Putamen (tissue), 1 donor: ENCODE measurements at regions not wholly inside any gene's neighbourhood (a gene's known extent, or its start where the extent isn't known, plus 50 kb on each side); places are given as distances from the start of the nearest gene placed in this dataset.

Experiments used
- DNase-seq: peaks from one replicate; pipeline ENCODE4 v3.0.0-alpha.2; 2016; ENCODE audit warnings: low spot score

- no peak for DNase-seq
Observed at GRCh38 chr11:97419729-97420128, 1029.9 kb downstream of the JRKL start.

DNA sequence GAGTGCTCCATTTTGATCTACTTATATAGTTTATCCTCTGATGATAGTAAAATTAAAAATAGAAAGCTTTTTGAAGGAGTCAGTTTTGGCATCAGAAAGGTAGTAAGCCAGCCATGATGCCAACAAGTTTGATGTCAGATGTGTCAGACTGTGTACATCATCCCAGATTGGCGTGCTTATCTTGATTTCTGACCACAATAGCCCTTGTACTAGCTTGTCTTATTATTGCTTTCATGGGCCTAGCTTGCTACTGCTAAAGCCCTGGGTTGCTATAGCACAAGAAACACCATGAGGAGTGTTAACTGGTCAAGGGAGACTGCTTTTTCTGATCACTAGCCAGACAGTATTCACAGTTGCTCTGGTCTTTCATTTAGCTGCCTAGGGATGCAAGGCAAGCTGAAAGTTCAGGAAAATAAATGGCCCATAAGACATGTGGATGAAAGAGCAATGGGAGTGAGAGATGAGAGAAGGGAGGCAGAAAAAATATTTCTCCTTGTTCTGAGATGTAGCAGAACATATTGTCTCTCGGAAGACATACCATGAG, 1038.5 kb downstream of the JRKL start:
- no peak for DNase-seq

GRCh38 chr11:97430877-97431276, 1041.1 kb downstream of the JRKL start:
- no peak for DNase-seq

- no peak for DNase-seq
Observed at GRCh38 chr11:97432926-97433325, 1043.1 kb downstream of the JRKL start.

DNA sequence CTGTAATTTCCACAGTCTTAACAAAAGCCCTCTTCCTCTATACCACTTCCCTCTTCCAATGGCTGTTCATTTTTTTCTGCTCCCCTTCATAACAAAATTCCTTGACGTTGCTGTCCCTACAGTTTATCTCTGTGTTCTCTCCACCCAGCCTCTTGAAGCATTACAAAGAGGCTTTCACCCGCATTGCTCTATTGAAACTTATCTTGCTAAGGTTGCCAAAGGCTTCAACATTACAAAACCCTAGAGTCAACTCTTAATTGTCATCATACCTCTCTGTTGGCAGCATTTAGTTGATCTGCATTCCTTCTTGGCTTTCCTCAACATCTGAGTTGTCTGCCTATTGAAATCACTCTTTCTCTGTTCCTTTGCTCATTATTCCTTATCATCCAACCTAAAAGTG, 1055.7 kb downstream of the JRKL start:
- DNase-seq, result no peak

DNA sequence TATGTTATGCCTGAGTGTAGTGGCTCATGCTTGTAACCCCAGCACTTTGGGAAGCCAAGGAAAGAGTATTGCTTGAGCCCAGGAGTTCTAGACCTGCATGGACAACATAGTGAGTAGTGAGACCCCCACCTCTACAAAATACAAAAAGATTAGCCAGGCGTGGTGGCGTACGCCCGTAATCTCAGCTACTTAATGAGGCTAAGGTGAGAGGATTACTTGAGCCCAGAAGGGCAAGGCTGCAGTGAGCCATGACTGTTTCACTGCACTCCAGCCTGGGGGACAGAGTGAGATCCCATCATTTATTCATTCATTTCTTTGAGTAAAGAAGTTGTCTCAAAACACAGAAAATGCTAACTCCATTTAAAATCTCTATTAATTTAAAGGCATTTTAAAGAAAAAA, 1061.6 kb downstream of the JRKL start:
- no peak for DNase-seq

DNA sequence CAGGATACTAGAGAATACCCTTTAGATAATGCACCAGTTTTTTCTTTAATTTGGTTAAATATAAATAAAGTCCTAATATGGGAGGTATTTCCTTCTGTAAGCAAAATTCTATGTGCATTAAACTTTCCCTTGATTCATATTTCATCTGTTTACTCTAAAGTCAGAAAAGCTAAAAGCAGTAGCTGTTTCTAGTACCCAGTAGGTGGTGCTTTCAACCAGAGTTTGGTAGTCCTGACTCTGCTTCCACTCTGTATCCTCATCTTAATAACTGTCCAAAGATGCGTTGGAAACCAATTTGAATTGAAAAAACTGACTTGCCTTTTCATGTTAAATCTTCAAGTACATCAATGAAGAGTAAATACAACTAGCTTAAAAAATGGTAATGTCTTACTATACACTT, 1065.2 kb downstream of the JRKL start:
- no peak for DNase-seq

GRCh38 chr11:97460091-97460490, 1070.3 kb downstream of the JRKL start:
- no peak for DNase-seq

DNA sequence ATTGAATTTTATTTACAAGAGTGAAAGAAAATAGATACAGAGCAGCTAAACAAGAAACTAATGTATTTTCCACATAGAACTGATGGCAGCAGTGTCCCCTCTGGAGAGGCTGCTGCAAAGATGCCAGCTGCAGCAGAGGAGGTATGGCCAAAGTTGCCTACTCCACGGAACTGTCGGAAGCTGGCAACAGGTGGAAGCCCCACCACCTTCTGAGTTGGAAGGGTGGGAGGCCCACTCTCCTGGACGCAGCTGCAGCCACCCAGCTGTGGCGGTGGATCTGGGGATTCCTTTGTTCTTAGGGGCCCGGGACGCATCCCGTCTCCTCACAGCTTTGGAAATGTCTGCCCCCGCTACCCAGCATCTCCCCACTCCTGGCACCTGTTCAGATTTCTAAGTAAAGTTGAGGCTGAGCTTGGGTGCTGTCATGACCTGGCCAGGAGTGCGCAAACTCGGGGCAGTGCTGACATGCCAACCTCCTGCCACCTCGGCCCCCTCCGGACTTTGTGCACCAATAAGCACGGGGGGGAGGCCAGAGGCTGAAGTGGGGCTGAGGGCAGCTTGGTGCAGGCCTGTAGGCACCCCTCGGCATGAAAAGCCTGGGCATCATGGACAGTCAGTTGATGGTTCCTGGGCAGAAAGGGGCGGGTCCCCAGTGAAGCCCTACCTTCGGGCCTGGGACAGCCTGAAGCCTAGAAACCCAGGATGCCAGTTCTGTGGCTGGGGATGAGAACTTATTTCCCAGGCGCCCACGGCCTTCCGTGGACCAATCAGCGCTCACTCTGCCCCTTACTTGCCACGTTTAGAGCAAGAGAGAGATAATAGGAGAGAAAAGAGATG, 1071.4 kb downstream of the JRKL start:
- no peak for DNase-seq

DNA sequence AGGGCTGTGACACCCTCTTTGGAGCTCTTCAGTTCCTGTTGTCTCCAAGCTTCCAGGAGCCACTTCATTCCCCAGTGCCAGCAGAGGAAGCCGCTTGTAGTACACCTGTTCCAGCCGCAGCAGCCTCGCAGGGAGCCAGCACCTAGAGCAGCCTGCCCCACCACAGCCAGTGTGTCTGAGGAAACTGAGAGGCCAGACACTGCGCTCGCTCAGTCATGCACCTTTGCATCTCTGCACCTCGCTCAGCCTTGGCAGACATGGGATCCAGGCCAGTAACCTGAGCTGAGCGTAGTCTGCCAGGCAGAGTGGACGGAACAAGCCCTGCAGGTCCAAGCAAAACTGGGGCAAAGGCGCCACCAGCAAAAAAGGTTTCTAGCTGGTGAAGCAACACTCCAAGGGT, 1072.1 kb downstream of the JRKL start:
- no peak for DNase-seq

- no peak for DNase-seq
Observed at GRCh38 chr11:97463891-97464290, 1074.1 kb downstream of the JRKL start.

- DNase-seq, result no peak
Observed at GRCh38 chr11:97471480-97471879, 1081.7 kb downstream of the JRKL start.

DNA sequence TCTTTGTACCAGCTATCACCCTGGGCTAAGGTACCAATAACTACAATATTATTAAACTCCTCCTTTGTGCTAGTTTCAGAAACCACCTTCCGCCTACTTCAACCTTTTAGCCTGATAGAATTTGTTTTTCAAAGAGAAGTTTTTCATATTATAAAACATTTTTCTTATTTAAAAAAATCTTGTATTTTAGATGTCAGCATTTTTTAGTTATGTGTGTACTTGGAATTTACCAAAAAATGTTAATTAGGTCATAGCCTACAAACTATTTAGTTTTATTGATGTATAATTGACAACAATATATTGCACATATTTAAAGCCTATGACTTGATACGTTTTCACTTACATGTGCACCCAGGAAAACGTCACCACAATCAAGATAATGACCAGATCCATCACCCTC, 1097.6 kb downstream of the JRKL start:
- DNase-seq, result no peak

DNA sequence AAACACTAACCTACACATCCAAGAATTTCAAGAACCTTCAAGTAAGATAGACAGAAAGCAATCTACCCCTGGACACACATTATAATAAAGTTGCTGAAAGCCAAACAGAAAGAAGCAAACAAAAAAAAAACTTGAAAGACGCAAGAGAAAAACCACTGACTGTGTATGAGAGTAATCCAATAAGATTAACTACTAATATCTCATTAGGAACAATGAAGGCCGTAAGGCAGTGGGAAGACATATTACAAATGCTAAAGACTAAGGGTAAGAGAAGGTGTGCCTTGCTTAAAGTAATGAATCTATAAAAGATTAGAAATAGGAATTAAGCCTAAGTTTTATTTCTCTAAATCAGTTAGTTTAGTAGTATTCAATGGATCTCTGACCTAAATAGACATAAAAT, 1109.1 kb downstream of the JRKL start:
- no peak for DNase-seq

DNA sequence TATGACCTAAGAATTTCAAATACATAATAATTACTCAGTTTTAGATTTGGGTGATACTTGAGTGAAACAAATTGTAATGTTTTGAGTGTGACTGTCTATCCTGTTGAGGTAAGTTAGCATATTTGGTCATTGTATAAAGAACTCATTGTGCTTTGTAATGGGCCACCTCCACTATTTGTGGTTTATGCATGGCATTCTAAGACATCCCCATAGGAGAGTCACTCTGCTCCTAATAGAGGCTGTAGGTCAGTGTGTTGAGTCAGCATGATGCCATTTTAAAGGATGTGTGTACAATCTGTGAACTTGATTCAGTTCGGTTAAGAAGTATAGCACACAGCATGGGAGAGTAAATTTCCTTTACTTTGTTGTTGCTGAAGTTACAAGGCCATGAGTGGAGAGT, 1112.4 kb downstream of the JRKL start:
- no peak for DNase-seq

DNA sequence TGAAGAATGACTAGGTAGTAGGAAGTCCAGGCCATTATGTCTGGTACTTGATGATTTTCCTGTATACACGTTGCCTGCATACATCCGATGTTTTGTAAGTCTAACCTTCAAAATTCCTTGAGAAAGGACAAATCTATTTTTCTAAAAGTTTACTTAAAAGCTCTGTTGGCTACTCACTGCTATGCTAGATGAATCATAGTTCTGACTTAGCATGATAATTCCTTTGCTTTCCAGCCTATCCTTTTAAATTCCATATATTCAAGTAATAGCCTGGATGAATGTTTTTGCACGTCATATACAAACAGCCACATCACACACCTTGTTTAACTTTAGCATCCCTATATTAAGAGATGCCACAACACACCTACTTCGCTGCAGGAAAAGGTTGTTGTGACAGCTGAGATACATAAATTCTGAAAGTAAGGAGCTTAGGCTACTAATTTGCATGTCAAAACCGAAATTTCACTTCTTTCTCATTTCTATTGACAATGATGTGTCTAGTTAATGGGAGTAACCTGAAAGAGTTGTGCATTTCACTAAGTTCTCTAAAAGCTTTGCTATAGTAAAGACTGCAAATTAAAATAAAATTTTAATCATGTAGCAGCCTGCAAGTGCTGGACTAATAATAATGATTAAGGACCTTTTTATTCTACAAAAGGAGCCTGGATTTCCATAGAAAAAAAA, 1116.4 kb downstream of the JRKL start:
- no peak for DNase-seq

GRCh38 chr11:97514446-97514845, 1124.6 kb downstream of the JRKL start:
- DNase-seq, result no peak

- DNase-seq, result no peak
Observed at GRCh38 chr11:97516688-97517087, 1126.9 kb downstream of the JRKL start.

- DNase-seq, result no peak
Observed at GRCh38 chr11:97525273-97525672, 1135.5 kb downstream of the JRKL start.

DNA sequence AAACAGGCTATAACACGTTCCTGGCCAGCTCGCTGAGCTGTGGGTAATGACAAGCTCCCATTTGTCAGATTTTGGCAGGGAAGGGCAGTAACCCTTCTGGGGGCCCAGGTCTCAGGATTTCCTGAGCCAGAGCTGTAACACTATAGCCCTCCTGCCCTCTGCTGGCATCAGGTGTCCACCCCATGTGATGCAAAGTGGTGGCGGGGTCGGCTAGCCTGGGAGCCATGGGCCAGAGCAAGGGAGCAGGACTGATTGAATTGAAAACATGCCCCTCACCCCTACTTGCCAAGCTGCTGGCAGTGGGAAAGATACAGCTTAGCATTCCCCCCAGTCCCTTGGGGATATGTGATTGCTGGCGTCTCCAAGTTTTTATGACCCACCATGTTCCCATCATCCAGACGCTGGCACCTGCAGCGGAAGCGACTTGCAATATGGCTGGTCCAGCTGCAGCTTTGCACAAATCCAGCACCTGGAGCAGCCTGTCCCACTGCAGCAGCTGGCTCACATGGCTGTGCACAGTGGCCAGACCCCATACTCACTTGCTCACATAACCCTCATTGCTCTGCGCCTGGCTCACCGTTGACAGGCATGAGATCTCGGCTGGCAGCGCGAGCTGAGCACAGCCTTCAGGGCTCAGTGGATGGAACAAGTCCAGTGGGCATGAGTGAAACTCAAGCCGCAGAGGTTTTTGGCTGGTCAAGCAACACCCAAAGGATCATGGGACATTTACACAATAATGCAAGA, 1147.8 kb downstream of the JRKL start:
- no peak for DNase-seq

GRCh38 chr11:97544431-97544830, 1154.6 kb downstream of the JRKL start:
- no peak for DNase-seq

DNA sequence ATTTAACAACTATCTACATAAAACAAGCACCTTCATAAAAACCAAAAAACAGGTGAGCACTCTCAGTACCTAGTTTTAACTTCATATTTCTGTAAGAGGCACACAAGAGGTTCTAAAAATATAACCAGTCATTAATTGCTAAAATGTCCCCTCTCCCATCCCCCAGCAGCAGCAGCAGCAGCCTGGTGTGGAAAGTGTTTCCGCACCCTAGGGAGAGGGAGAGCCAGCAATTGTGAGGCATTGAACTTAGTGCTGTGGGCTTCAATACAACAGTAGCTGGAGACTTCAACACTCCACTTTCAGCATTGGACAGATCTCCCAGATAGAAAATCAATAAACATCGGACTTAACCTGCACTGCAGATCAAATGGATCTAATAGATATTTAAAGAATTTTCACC, 1158.5 kb downstream of the JRKL start:
- no peak for DNase-seq

DNA sequence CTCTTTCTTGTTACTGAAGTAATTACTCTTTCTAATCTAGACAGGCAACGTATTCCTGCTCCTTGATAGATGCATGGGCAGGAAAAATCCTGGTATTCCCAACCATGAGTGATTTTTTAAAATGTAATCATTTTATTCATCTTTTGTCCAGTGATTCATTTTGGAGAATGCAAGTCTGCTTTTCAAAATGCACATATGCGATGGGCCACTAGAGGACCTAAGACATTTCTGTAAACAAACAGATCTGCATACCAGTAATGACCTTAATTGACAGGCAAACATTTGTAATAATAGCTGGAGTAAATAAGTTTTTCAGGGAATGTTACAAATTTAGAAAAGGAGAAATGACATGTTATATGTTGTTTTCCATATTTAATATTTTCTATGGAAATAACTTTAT, 1167.6 kb downstream of the JRKL start:
- DNase-seq, result no peak
